ENCODE measurements at regions not wholly inside any gene's neighbourhood (a gene's known extent, or its start where the extent isn't known, plus 50 kb on each side); places are given as distances from the start of the nearest gene placed in this dataset.
A peak's percentile ranks its signal among the peaks of the same experiment; 100 is the strongest.

- Histone ChIP-seq H3K4me1 (replicated peaks) (no peaks in the 10 kb centered on the region), H3K27me3 (replicated peaks) (no peaks in the 10 kb centered on the region), H3K9me3 (replicated peaks) (no peaks in the 10 kb centered on the region), H3K4me3 (no peak overlapping the region), H3K27ac (no peak overlapping the region), H3K36me3 (no peaks in the 10 kb centered on the region)
- no peak for DNase-seq (ENCODE audit: low read depth in 1 of 2, low spot score in 2 of 2)
Observed at GRCh38 chr10:14468023-14468441, 137.3 kb upstream of the FRMD4A start.

GRCh38 chr10:14466257-14466656 is 135.5 kb upstream of the FRMD4A start:
- H3K27me3 ChIP-seq (replicated peaks) = no peaks in the 10 kb centered on the region
- no peaks in the 10 kb centered on the region for H3K4me1 ChIP-seq (replicated peaks)
- no peaks in the 10 kb centered on the region for H3K9me3 ChIP-seq (replicated peaks)
- DNase-seq (ENCODE audit: low read depth in 1 of 2, low spot score in 2 of 2) = no peak
- no peak overlapping the region for H3K4me3 ChIP-seq
- H3K36me3 ChIP-seq = no peaks in the 10 kb centered on the region
- H3K27ac ChIP-seq = no peak overlapping the region

GRCh38 chr10:14460447-14460846 is 129.7 kb upstream of the FRMD4A start:
- no peak for DNase-seq (ENCODE audit: low read depth in 1 of 2, low spot score in 2 of 2)
- Histone ChIP-seq H3K27me3 (replicated peaks) (no peaks in the 10 kb centered on the region), H3K27ac (no peak overlapping the region), H3K4me3 (no peak overlapping the region), H3K4me1 (replicated peaks) (no peaks in the 10 kb centered on the region), H3K9me3 (replicated peaks) (no peaks in the 10 kb centered on the region), H3K36me3 (no peaks in the 10 kb centered on the region)

GRCh38 chr10:14459665-14460064 is 128.9 kb upstream of the FRMD4A start:
- Histone ChIP-seq H3K27ac (no peak overlapping the region), H3K27me3 (replicated peaks) (no peaks in the 10 kb centered on the region), H3K4me3 (no peak overlapping the region), H3K9me3 (replicated peaks) (no peaks in the 10 kb centered on the region), H3K4me1 (replicated peaks) (no peaks in the 10 kb centered on the region), H3K36me3 (no peaks in the 10 kb centered on the region)
- no peak for DNase-seq (ENCODE audit: low read depth in 1 of 2, low spot score in 2 of 2)

- Histone ChIP-seq H3K27me3 (replicated peaks) (no peaks in the 10 kb centered on the region), H3K36me3 (no peaks in the 10 kb centered on the region), H3K9me3 (replicated peaks) (no peaks in the 10 kb centered on the region), H3K4me3 (no peak overlapping the region), H3K4me1 (replicated peaks) (no peaks in the 10 kb centered on the region), H3K27ac (no peak overlapping the region)
- DNase-seq (ENCODE audit: low read depth in 1 of 2, low spot score in 2 of 2) = no peak
Observed at GRCh38 chr10:14456870-14457266, 126.1 kb upstream of the FRMD4A start.

GRCh38 chr10:14456218-14456869 is 125.6 kb upstream of the FRMD4A start:
- DNase-seq (ENCODE audit: low read depth in 1 of 2, low spot score in 2 of 2) = no peak
- Histone ChIP-seq H3K27me3 (replicated peaks) (no peaks in the 10 kb centered on the region), H3K4me3 (no peak overlapping the region), H3K9me3 (replicated peaks) (no peaks in the 10 kb centered on the region), H3K4me1 (replicated peaks) (no peaks in the 10 kb centered on the region), H3K27ac (no peak overlapping the region), H3K36me3 (no peaks in the 10 kb centered on the region)

GRCh38 chr10:14454629-14455028 is 123.9 kb upstream of the FRMD4A start:
- no peak for DNase-seq (ENCODE audit: low read depth in 1 of 2, low spot score in 2 of 2)
- H3K27ac ChIP-seq = no peak overlapping the region
- H3K36me3 ChIP-seq = no peaks in the 10 kb centered on the region
- H3K27me3 ChIP-seq (replicated peaks) = no peaks in the 10 kb centered on the region
- H3K4me3 ChIP-seq = no peak overlapping the region
- no peaks in the 10 kb centered on the region for H3K9me3 ChIP-seq (replicated peaks)
- H3K4me1 ChIP-seq (replicated peaks) = peaks cover 14% of the 10 kb centered on the region

- H3K27me3 ChIP-seq (replicated peaks) = no peaks in the 10 kb centered on the region
- H3K36me3 ChIP-seq = no peaks in the 10 kb centered on the region
- H3K4me1 ChIP-seq (replicated peaks) = peaks cover 18% of the 10 kb centered on the region
- H3K27ac ChIP-seq = no peak overlapping the region
- DNase-seq (ENCODE audit: low read depth in 1 of 2, low spot score in 2 of 2) = no peak
- H3K9me3 ChIP-seq (replicated peaks) = no peaks in the 10 kb centered on the region
- H3K4me3 ChIP-seq = no peak overlapping the region
Observed at GRCh38 chr10:14454206-14454605, 123.5 kb upstream of the FRMD4A start.

- no peak overlapping the region for H3K27ac ChIP-seq
- H3K4me1 ChIP-seq (replicated peaks) = peaks cover 23% of the 10 kb centered on the region
- no peak for DNase-seq (ENCODE audit: low read depth in 1 of 2, low spot score in 2 of 2)
- H3K9me3 ChIP-seq (replicated peaks) = no peaks in the 10 kb centered on the region
- no peaks in the 10 kb centered on the region for H3K36me3 ChIP-seq
- H3K4me3 ChIP-seq = no peak overlapping the region
- H3K27me3 ChIP-seq (replicated peaks) = no peaks in the 10 kb centered on the region
Observed at GRCh38 chr10:14453593-14453992, 122.9 kb upstream of the FRMD4A start.

GRCh38 chr10:14451341-14451740 is 120.6 kb upstream of the FRMD4A start:
- H3K9me3 ChIP-seq (replicated peaks) = no peaks in the 10 kb centered on the region
- peaks cover 23% of the 10 kb centered on the region for H3K4me1 ChIP-seq (replicated peaks)
- H3K36me3 ChIP-seq = no peaks in the 10 kb centered on the region
- no peak overlapping the region for H3K4me3 ChIP-seq
- H3K27me3 ChIP-seq (replicated peaks) = no peaks in the 10 kb centered on the region
- no peak overlapping the region for H3K27ac ChIP-seq
- DNase-seq (ENCODE audit: low read depth in 1 of 2, low spot score in 2 of 2) = no peak

- Histone ChIP-seq H3K4me3 (no peak overlapping the region), H3K27ac (peak overlapping the region; percentile 71), H3K9me3 (replicated peaks) (no peaks in the 10 kb centered on the region), H3K36me3 (no peaks in the 10 kb centered on the region), H3K27me3 (replicated peaks) (no peaks in the 10 kb centered on the region), H3K4me1 (replicated peaks) (peaks cover 23% of the 10 kb centered on the region)
- DNase-seq (ENCODE audit: low read depth in 1 of 2, low spot score in 2 of 2) = peak; percentile 55 to 73
Observed at GRCh38 chr10:14450041-14450491, 119.3 kb upstream of the FRMD4A start.

- H3K27ac ChIP-seq = peak overlapping the region; percentile 71; the same call in 1 of the 2 replicates
- no peak for DNase-seq (ENCODE audit: low read depth in 1 of 2, low spot score in 2 of 2)
- H3K9me3 ChIP-seq (replicated peaks) = no peaks in the 10 kb centered on the region
- H3K4me3 ChIP-seq = no peak overlapping the region
- no peaks in the 10 kb centered on the region for H3K36me3 ChIP-seq
- no peaks in the 10 kb centered on the region for H3K27me3 ChIP-seq (replicated peaks)
- H3K4me1 ChIP-seq (replicated peaks) = peaks cover 23% of the 10 kb centered on the region
Observed at GRCh38 chr10:14449293-14449815, 118.6 kb upstream of the FRMD4A start.

GRCh38 chr10:14448197-14448990 is 117.7 kb upstream of the FRMD4A start:
- Histone ChIP-seq H3K36me3 (no peaks in the 10 kb centered on the region), H3K27ac (no peak overlapping the region), H3K4me1 (replicated peaks) (peaks cover 23% of the 10 kb centered on the region), H3K27me3 (replicated peaks) (no peaks in the 10 kb centered on the region), H3K9me3 (replicated peaks) (no peaks in the 10 kb centered on the region), H3K4me3 (no peak overlapping the region)
- DNase-seq (ENCODE audit: low read depth in 1 of 2, low spot score in 2 of 2) = no peak

GRCh38 chr10:14447094-14447839 is 116.5 kb upstream of the FRMD4A start:
- H3K4me1 ChIP-seq (replicated peaks) = peaks cover 23% of the 10 kb centered on the region
- H3K27me3 ChIP-seq (replicated peaks) = no peaks in the 10 kb centered on the region
- no peaks in the 10 kb centered on the region for H3K36me3 ChIP-seq
- no peak for DNase-seq (ENCODE audit: low read depth in 1 of 2, low spot score in 2 of 2)
- H3K27ac ChIP-seq = no peak overlapping the region
- H3K4me3 ChIP-seq = no peak overlapping the region
- no peaks in the 10 kb centered on the region for H3K9me3 ChIP-seq (replicated peaks)

Data from SJSA1 (cell line).